K562 (cell line): ENCODE measurements at regions not wholly inside any gene's neighbourhood (a gene's known extent, or its start where the extent isn't known, plus 50 kb on each side); places are given as distances from the start of the nearest gene placed in this dataset.
A peak's percentile ranks its signal among the peaks of the same experiment; 100 is the strongest.

Experiments
- BRCA1 ChIP-seq, 2 experiments: fragments of 450-650 bp in 1 of 2; sonication (generic) in 1 of 2; formaldehyde crosslinking in 1 of 2; IDR thresholded peaks; 2 replicates each; pipeline versions ENCODE4 v1.5.0 to v1.6.1; 2017 to 2020; ENCODE audit warnings: mild to moderate bottlenecking in 1 of 2, missing genetic modification reagents in 1 of 2
- EP400 ChIP-seq: fragments of 450-650 bp; IDR thresholded peaks from 2 replicates; pipeline ENCODE4 v1.6.1; 2017; ENCODE audit warnings: antibody characterized with exemption, mild to moderate bottlenecking, moderate library complexity
- GTF2F1 ChIP-seq: IDR thresholded peaks from 2 replicates; pipeline ENCODE4 v1.6.1; 2011; ENCODE audit warnings: low read depth, low read length, improper control_type of control experiment
- JUNB ChIP-seq: fragments of 450-650 bp; formaldehyde crosslinking; conservative IDR thresholded peaks from 2 replicates; pipeline ENCODE4 v1.4.0; 2020; ENCODE audit warnings: mild to moderate bottlenecking
- RCOR1 ChIP-seq, 2 experiments: IDR thresholded peaks; 2 replicates each; pipeline ENCODE4 v1.6.1; 2012; ENCODE audit warnings: low read depth in 2 of 2, low read length in 2 of 2, borderline replicate concordance in 1 of 2, improper control_type of control experiment in 1 of 2
- ZNF507 ChIP-seq: conservative IDR thresholded peaks from 2 replicates; pipeline ENCODE4 v1.6.1; 2017; ENCODE audit warnings: missing genetic modification characterization, missing compliant biosample characterization
- ZNF75A ChIP-seq: fragments of 450-650 bp; formaldehyde crosslinking; IDR thresholded peaks from 2 replicates; pipeline ENCODE4 v1.4.0; 2020; ENCODE audit warnings: mild to moderate bottlenecking
- ZNF76 ChIP-seq: fragments of 250-450 bp; sonication (Bioruptor Pico); IDR thresholded peaks from 2 replicates; pipeline ENCODE4 v1.4.0; 2020; ENCODE audit warnings: mild to moderate bottlenecking, moderate library complexity, borderline replicate concordance
- ZNF785 ChIP-seq: fragments of 250-450 bp; sonication (Bioruptor Pico); IDR thresholded peaks from 2 replicates; pipeline ENCODE4 v1.4.0; 2020; ENCODE audit warnings: mild to moderate bottlenecking
- TF ChIP-seq, protein P1 (sequence below): sonication (generic); formaldehyde crosslinking; IDR thresholded peaks from 2 replicates; pipeline ENCODE4 v1.8.0; 2023; ENCODE audit warnings: missing genetic modification reagents, mild to moderate bottlenecking, borderline replicate concordance
- TF ChIP-seq, protein P2 (sequence below): IDR thresholded peaks from 3 replicates; pipeline ENCODE4 v1.6.1; 2011; ENCODE audit warnings: borderline replicate concordance, mild to moderate bottlenecking; ENCODE audit not compliant: insufficient read length, insufficient read depth
- TF ChIP-seq, protein P3 (sequence below): sonication (generic); formaldehyde crosslinking; IDR thresholded peaks from 2 replicates; pipeline ENCODE4 v1.8.0; 2022; ENCODE audit warnings: missing genetic modification reagents, mild to moderate bottlenecking, borderline replicate concordance
- TF ChIP-seq, protein P4 (sequence below): fragments of 450-650 bp; formaldehyde crosslinking; IDR thresholded peaks from 2 replicates; pipeline ENCODE4 v1.4.0; 2020; ENCODE audit warnings: mild to moderate bottlenecking, moderate library complexity
- TF ChIP-seq, protein P5 (sequence below): sonication (generic); formaldehyde crosslinking; IDR thresholded peaks from 2 replicates; pipeline ENCODE4 v1.8.0; 2022; ENCODE audit warnings: mild to moderate bottlenecking, missing genetic modification reagents
- TF ChIP-seq, protein P6 (sequence below), 2 experiments: IDR thresholded peaks; 2 replicates each; pipeline ENCODE4 v1.6.1; 2011; ENCODE audit warnings: borderline replicate concordance in 1 of 2, control low read depth in 1 of 2, low read depth in 1 of 2, low read length in 1 of 2, mild to moderate bottlenecking in 1 of 2, mixed read lengths in 1 of 2, moderate library complexity in 1 of 2; ENCODE audit not compliant: insufficient read depth in 1 of 2, insufficient read length in 1 of 2, poor library complexity in 1 of 2, severe bottlenecking in 1 of 2; ENCODE audit errors: extremely low read depth in 1 of 2

DNA sequence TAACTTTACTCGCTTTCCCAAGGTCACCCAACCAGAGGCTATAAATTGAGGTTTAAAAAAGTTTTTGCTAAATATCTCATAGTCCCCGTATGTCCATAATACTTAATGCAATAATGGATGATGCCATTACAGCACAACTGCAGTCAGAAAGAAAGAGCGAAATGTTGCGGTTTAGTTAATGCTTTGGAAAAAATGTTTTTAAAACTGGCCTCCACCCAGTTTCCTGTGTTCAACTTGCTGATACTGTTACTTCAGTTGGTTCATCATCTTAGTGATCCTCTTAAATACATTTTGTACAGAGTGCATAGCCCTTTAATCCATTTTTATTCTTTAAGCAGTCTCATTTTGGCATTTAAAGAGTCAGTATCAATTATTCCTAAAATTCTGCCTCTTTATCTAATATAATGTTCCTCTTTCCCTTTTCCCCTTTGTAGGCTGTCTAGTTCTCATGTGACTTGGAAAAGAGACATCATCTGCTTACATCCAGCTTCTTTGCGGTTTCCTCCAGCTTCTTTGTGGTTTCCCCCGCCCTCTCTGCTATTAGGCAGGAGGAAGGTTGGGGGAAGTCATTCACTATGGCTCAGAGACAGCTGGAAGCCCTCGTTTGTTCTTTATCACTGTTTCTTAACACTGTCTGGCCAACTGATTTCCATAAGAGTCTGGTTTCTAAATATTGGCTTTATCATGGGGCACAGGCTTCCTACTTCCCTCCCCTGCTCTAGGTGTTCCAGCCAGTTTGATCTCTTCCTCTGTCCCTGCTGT lies 154.3 kb downstream of the GOLIM4 start (continued):
- TF ChIP-seq, protein P1, sequence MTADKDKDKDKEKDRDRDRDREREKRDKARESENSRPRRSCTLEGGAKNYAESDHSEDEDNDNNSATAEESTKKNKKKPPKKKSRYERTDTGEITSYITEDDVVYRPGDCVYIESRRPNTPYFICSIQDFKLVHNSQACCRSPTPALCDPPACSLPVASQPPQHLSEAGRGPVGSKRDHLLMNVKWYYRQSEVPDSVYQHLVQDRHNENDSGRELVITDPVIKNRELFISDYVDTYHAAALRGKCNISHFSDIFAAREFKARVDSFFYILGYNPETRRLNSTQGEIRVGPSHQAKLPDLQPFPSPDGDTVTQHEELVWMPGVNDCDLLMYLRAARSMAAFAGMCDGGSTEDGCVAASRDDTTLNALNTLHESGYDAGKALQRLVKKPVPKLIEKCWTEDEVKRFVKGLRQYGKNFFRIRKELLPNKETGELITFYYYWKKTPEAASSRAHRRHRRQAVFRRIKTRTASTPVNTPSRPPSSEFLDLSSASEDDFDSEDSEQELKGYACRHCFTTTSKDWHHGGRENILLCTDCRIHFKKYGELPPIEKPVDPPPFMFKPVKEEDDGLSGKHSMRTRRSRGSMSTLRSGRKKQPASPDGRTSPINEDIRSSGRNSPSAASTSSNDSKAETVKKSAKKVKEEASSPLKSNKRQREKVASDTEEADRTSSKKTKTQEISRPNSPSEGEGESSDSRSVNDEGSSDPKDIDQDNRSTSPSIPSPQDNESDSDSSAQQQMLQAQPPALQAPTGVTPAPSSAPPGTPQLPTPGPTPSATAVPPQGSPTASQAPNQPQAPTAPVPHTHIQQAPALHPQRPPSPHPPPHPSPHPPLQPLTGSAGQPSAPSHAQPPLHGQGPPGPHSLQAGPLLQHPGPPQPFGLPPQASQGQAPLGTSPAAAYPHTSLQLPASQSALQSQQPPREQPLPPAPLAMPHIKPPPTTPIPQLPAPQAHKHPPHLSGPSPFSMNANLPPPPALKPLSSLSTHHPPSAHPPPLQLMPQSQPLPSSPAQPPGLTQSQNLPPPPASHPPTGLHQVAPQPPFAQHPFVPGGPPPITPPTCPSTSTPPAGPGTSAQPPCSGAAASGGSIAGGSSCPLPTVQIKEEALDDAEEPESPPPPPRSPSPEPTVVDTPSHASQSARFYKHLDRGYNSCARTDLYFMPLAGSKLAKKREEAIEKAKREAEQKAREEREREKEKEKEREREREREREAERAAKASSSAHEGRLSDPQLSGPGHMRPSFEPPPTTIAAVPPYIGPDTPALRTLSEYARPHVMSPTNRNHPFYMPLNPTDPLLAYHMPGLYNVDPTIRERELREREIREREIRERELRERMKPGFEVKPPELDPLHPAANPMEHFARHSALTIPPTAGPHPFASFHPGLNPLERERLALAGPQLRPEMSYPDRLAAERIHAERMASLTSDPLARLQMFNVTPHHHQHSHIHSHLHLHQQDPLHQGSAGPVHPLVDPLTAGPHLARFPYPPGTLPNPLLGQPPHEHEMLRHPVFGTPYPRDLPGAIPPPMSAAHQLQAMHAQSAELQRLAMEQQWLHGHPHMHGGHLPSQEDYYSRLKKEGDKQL: no peak
- TF ChIP-seq, protein P2, sequence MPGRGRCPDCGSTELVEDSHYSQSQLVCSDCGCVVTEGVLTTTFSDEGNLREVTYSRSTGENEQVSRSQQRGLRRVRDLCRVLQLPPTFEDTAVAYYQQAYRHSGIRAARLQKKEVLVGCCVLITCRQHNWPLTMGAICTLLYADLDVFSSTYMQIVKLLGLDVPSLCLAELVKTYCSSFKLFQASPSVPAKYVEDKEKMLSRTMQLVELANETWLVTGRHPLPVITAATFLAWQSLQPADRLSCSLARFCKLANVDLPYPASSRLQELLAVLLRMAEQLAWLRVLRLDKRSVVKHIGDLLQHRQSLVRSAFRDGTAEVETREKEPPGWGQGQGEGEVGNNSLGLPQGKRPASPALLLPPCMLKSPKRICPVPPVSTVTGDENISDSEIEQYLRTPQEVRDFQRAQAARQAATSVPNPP: no peak
- TF ChIP-seq RCOR1 (IDR thresholded peaks at IDR 0.05; ENCODE audit: borderline replicate concordance in 1 of 2, low read depth in 2 of 2, low read length in 2 of 2) (peak; percentile 82 to 91; a peak in 3 of 4 replicates), JUNB (CRISPR knock-in tag) (no peak), ZNF785 (no peak), GTF2F1 (no peak), BRCA1 (IDR thresholded peaks at IDR 0.05) (no peak), BRCA1 (CRISPR knock-in tag; IDR thresholded peaks at IDR 0.05) (no peak), ZNF76 (CRISPR knock-in tag) (no peak), ZNF75A (CRISPR knock-in tag) (no peak), ZNF507 (no peak), EP400 (no peak)
- TF ChIP-seq, protein P3, sequence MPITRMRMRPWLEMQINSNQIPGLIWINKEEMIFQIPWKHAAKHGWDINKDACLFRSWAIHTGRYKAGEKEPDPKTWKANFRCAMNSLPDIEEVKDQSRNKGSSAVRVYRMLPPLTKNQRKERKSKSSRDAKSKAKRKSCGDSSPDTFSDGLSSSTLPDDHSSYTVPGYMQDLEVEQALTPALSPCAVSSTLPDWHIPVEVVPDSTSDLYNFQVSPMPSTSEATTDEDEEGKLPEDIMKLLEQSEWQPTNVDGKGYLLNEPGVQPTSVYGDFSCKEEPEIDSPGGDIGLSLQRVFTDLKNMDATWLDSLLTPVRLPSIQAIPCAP (CRISPR knock-in tag): no peak
- TF ChIP-seq, protein P4, sequence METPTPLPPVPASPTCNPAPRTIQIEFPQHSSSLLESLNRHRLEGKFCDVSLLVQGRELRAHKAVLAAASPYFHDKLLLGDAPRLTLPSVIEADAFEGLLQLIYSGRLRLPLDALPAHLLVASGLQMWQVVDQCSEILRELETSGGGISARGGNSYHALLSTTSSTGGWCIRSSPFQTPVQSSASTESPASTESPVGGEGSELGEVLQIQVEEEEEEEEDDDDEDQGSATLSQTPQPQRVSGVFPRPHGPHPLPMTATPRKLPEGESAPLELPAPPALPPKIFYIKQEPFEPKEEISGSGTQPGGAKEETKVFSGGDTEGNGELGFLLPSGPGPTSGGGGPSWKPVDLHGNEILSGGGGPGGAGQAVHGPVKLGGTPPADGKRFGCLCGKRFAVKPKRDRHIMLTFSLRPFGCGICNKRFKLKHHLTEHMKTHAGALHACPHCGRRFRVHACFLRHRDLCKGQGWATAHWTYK (CRISPR knock-in tag): no peak
- TF ChIP-seq, protein P5, sequence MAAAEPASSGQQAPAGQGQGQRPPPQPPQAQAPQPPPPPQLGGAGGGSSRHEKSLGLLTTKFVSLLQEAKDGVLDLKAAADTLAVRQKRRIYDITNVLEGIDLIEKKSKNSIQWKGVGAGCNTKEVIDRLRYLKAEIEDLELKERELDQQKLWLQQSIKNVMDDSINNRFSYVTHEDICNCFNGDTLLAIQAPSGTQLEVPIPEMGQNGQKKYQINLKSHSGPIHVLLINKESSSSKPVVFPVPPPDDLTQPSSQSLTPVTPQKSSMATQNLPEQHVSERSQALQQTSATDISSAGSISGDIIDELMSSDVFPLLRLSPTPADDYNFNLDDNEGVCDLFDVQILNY: no peak
- TF ChIP-seq, protein P6, sequence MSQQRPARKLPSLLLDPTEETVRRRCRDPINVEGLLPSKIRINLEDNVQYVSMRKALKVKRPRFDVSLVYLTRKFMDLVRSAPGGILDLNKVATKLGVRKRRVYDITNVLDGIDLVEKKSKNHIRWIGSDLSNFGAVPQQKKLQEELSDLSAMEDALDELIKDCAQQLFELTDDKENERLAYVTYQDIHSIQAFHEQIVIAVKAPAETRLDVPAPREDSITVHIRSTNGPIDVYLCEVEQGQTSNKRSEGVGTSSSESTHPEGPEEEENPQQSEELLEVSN (IDR thresholded peaks at IDR 0.05; ENCODE audit: borderline replicate concordance in 1 of 2, extremely low read depth in 1 of 2, insufficient read depth in 1 of 2, insufficient read length in 1 of 2, low read depth in 1 of 2, low read length in 1 of 2, poor library complexity in 1 of 2, severe bottlenecking in 1 of 2): no peak
